ENCODE measurements at regions not wholly inside any gene's neighbourhood (a gene's known extent, or its start where the extent isn't known, plus 50 kb on each side); places are given as distances from the start of the nearest gene placed in this dataset.

DNA sequence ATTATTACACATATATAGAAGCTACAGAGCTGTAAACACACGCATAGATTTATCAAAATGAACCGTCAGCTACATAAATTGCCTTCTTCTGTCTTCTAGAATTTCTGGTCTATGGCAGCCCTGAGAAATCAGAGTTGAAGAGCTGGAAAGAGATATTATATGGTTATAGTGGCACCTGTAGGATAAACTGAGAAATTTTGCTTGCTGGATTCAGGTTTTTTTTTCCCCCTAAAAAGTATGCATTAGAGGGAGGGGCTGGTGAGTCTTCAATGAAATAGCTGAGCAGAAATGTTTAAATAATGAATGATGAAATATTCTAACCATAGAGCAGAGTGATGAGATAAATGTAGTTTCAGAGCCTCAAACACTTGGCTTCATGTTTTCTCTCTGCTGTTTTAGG lies 78.0 kb upstream of the DYNC1I1 start:
- TF ChIP-seq, protein P1, sequence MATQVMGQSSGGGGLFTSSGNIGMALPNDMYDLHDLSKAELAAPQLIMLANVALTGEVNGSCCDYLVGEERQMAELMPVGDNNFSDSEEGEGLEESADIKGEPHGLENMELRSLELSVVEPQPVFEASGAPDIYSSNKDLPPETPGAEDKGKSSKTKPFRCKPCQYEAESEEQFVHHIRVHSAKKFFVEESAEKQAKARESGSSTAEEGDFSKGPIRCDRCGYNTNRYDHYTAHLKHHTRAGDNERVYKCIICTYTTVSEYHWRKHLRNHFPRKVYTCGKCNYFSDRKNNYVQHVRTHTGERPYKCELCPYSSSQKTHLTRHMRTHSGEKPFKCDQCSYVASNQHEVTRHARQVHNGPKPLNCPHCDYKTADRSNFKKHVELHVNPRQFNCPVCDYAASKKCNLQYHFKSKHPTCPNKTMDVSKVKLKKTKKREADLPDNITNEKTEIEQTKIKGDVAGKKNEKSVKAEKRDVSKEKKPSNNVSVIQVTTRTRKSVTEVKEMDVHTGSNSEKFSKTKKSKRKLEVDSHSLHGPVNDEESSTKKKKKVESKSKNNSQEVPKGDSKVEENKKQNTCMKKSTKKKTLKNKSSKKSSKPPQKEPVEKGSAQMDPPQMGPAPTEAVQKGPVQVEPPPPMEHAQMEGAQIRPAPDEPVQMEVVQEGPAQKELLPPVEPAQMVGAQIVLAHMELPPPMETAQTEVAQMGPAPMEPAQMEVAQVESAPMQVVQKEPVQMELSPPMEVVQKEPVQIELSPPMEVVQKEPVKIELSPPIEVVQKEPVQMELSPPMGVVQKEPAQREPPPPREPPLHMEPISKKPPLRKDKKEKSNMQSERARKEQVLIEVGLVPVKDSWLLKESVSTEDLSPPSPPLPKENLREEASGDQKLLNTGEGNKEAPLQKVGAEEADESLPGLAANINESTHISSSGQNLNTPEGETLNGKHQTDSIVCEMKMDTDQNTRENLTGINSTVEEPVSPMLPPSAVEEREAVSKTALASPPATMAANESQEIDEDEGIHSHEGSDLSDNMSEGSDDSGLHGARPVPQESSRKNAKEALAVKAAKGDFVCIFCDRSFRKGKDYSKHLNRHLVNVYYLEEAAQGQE (IDR thresholded peaks at IDR 0.05; ENCODE audit: insufficient read depth in 1 of 2, low read depth in 2 of 2, low read length in 1 of 2), result no peak
- TF ChIP-seq POLR2AphosphoS5 (IDR thresholded peaks at IDR 0.05; ENCODE audit: low read depth, low read length), result no peak
- TF ChIP-seq TCF7L2 (IDR thresholded peaks at IDR 0.05; ENCODE audit: low read depth, low read length), result no peak
- TF ChIP-seq, protein P2, sequence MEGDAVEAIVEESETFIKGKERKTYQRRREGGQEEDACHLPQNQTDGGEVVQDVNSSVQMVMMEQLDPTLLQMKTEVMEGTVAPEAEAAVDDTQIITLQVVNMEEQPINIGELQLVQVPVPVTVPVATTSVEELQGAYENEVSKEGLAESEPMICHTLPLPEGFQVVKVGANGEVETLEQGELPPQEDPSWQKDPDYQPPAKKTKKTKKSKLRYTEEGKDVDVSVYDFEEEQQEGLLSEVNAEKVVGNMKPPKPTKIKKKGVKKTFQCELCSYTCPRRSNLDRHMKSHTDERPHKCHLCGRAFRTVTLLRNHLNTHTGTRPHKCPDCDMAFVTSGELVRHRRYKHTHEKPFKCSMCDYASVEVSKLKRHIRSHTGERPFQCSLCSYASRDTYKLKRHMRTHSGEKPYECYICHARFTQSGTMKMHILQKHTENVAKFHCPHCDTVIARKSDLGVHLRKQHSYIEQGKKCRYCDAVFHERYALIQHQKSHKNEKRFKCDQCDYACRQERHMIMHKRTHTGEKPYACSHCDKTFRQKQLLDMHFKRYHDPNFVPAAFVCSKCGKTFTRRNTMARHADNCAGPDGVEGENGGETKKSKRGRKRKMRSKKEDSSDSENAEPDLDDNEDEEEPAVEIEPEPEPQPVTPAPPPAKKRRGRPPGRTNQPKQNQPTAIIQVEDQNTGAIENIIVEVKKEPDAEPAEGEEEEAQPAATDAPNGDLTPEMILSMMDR (IDR thresholded peaks at IDR 0.05), result no peak; the same call in 1 of the 2 replicates
- TF ChIP-seq SIN3A (IDR thresholded peaks at IDR 0.05; ENCODE audit: borderline replicate concordance, insufficient read depth, low read depth, low read length), result no peak
